ENCODE measurements at regions not wholly inside any gene's neighbourhood (a gene's known extent, or its start where the extent isn't known, plus 50 kb on each side); places are given as distances from the start of the nearest gene placed in this dataset.

- TF ChIP-seq CTCF (IDR thresholded peaks at IDR 0.05) (no peak), POLR2A (IDR thresholded peaks at IDR 0.05) (no peak)
These were observed 64.0 kb upstream of the GALNT5 start for GRCh38 chr2:157193461-157193860.

Data from heart left ventricle (tissue), 13 donors.